Esophagus muscularis mucosa (tissue), 4 donors: ENCODE measurements at regions not wholly inside any gene's neighbourhood (a gene's known extent, or its start where the extent isn't known, plus 50 kb on each side); places are given as distances from the start of the nearest gene placed in this dataset.

Experiments used
- DNase-seq: peaks from one replicate; pipeline ENCODE4 v3.0.0-alpha.2; 2017; ENCODE audit errors: extremely low spot score
- H3K27ac ChIP-seq, 4 donors: fragments of 200-600 bp; sonication (generic); replicated peaks in 1 of 4; 1 replicate in 3 of 4; 2 replicates in 1 of 4; pipeline ENCODE4 v1.5.1; 2016 to 2019; ENCODE audit warnings: mild to moderate bottlenecking in 1 of 4
- H3K27me3 ChIP-seq, 4 donors: fragments of 200-600 bp; sonication (generic); one replicate each; pipeline versions ENCODE4 v1.5.1 to v1.6.0; 2016 to 2019
- H3K36me3 ChIP-seq, 4 donors: fragments of 200-600 bp; sonication (generic); one replicate each; pipeline ENCODE4 v1.5.1; 2016 to 2019
- H3K4me1 ChIP-seq, 4 donors: fragments of 200-600 bp; sonication (generic); one replicate each; pipeline ENCODE4 v1.5.1; 2016 to 2019
- H3K4me3 ChIP-seq, 4 donors: fragments of 200-600 bp; sonication (generic); 1 replicate in 2 of 4; 2 replicates in 2 of 4; pipeline ENCODE4 v1.5.1; 2016 to 2019; ENCODE audit warnings: mild to moderate bottlenecking in 4 of 4, moderate library complexity in 1 of 4
- H3K9me3 ChIP-seq, 4 donors: fragments of 200-600 bp; sonication (generic); 1 replicate in 3 of 4; 2 replicates in 1 of 4; pipeline ENCODE4 v1.5.1; 2016 to 2019
- CTCF ChIP-seq, 3 experiments: fragments of 200-600 bp in 2 of 3; fragments of 450-650 bp in 1 of 3; sonication (generic) in 2 of 3; IDR thresholded peaks; one replicate each; pipeline ENCODE4 v1.5.1; 2017 to 2019; ENCODE audit warnings: antibody characterized with exemption in 3 of 3, mild to moderate bottlenecking in 2 of 3, moderate library complexity in 1 of 3
- EP300 ChIP-seq: sonication (generic); formaldehyde crosslinking; IDR thresholded peaks from one replicate; pipeline ENCODE4 v1.6.1; 2017; ENCODE audit warnings: antibody characterized with exemption
- POLR2A ChIP-seq: fragments of 450-650 bp; IDR thresholded peaks from one replicate; pipeline ENCODE4 v1.6.1; 2017; ENCODE audit warnings: antibody characterized with exemption, moderate library complexity, mild to moderate bottlenecking, low read depth
- POLR2AphosphoS5 ChIP-seq, 2 donors: sonication (generic); formaldehyde crosslinking; IDR thresholded peaks; one replicate each; pipeline ENCODE4 v1.6.1; 2017; ENCODE audit warnings: antibody characterized with exemption in 2 of 2
- WGBS: methylation state at CpG from one replicate; pipeline ENCODE4 v1.1.5; 2018; 5-methylcytosine and 5-hydroxymethylcytosine counted together
- intact Hi-C: fragments of 100-400 bp; cut with DNase I; formaldehyde crosslinking; loops from one replicate; pipeline ENCODE4 v1.15.1; 2023

GRCh38 chr2:136424112-136424511, 306.2 kb upstream of the CXCR4 start:
- H3K4me1 ChIP-seq, result peaks cover 5 to 8% (median 7%) of the 10 kb centered on the region in 4 donors
- TF ChIP-seq CTCF (IDR thresholded peaks at IDR 0.05) (no peak), POLR2A (no peak), POLR2AphosphoS5 (IDR thresholded peaks at IDR 0.05) (no peak), EP300 (no peak)
- no peaks in the 10 kb centered on the region for H3K36me3 ChIP-seq
- intact Hi-C loops, result loop anchor here (5.0 kb wide), 1 partner anchor 1413 kb away; no protein-coding TSS in a partner anchor
- no peaks in the 10 kb centered on the region for H3K9me3 ChIP-seq
- H3K27ac ChIP-seq, result no peak overlapping the region
- H3K27me3 ChIP-seq, result peaks cover 0 to 20% (median 0%) of the 10 kb centered on the region in 4 donors
- H3K4me3 ChIP-seq, result no peak overlapping the region
- DNase-seq, result peak; percentile 29
- WGBS, result 59% methylated on average over 7 of the region's 7 CpGs

- Histone ChIP-seq H3K27ac (no peak overlapping the region), H3K9me3 (no peaks in the 10 kb centered on the region), H3K36me3 (no peaks in the 10 kb centered on the region), H3K4me3 (peak overlapping the region; percentile 45 to 55 (median 46)), H3K4me1 (peaks cover 6 to 8% (median 7%) of the 10 kb centered on the region in 4 donors), H3K27me3 (peaks cover 0 to 20% (median 0%) of the 10 kb centered on the region in 4 donors)
- WGBS, result 1% methylated on average over 10 of the region's 27 CpGs
- intact Hi-C loops, result loop anchor here (5.0 kb wide), 1 partner anchor 1414 kb away; no protein-coding TSS in a partner anchor
- peak; percentile 92 for DNase-seq
- TF ChIP-seq POLR2A (no peak), POLR2AphosphoS5 (IDR thresholded peaks at IDR 0.05) (no peak), CTCF (IDR thresholded peaks at IDR 0.05) (peak; percentile 73 to 91 (median 83))
Observed at GRCh38 chr2:136423516-136423996, 305.6 kb upstream of the CXCR4 start.

GRCh38 chr2:136422512-136422911, 304.6 kb upstream of the CXCR4 start:
- Histone ChIP-seq H3K27me3 (peaks cover 0 to 20% (median 0%) of the 10 kb centered on the region in 4 donors), H3K27ac (no peak overlapping the region), H3K9me3 (no peaks in the 10 kb centered on the region), H3K4me1 (peaks cover 6 to 8% (median 8%) of the 10 kb centered on the region in 4 donors), H3K4me3 (no peak overlapping the region), H3K36me3 (no peaks in the 10 kb centered on the region)
- whole genome bisulfite sequencing, result 78% methylated on average over 2 of the region's 2 CpGs
- intact Hi-C loops, result loop anchor here (5.0 kb wide), 1 partner anchor 1415 kb away; no protein-coding TSS in a partner anchor
- no peak for DNase-seq
- no peak for TF ChIP-seq POLR2AphosphoS5 (IDR thresholded peaks at IDR 0.05)
- no peak for TF ChIP-seq CTCF (IDR thresholded peaks at IDR 0.05)
- TF ChIP-seq POLR2A, result no peak
- no peak for TF ChIP-seq EP300

- Histone ChIP-seq H3K9me3 (no peaks in the 10 kb centered on the region), H3K4me3 (no peak overlapping the region), H3K27me3 (peaks cover 0 to 20% (median 0%) of the 10 kb centered on the region in 4 donors), H3K27ac (no peak overlapping the region), H3K36me3 (no peaks in the 10 kb centered on the region), H3K4me1 (peaks cover 6 to 8% (median 8%) of the 10 kb centered on the region in 4 donors)
- intact Hi-C loops, result loop anchor here (5.0 kb wide), 1 partner anchor 1417 kb away; no protein-coding TSS in a partner anchor
- DNase-seq, result peak; percentile 82
- TF ChIP-seq POLR2A, result no peak
- no peak for TF ChIP-seq EP300
- TF ChIP-seq POLR2AphosphoS5 (IDR thresholded peaks at IDR 0.05), result no peak
- 66% methylated on average over 6 of the region's 6 CpGs for WGBS
Observed at GRCh38 chr2:136420346-136420745, 302.4 kb upstream of the CXCR4 start.

- DNase-seq, result peak; percentile 78
- Histone ChIP-seq H3K36me3 (no peaks in the 10 kb centered on the region), H3K27ac (no peak overlapping the region), H3K27me3 (peaks cover 0 to 11% (median 0%) of the 10 kb centered on the region in 4 donors), H3K4me1 (no peaks in the 10 kb centered on the region), H3K4me3 (no peak overlapping the region), H3K9me3 (no peaks in the 10 kb centered on the region)
- intact Hi-C loops, result no loop called here
- 48% methylated on average over 1 of the region's 1 CpG for WGBS
- TF ChIP-seq POLR2AphosphoS5 (IDR thresholded peaks at IDR 0.05) (no peak), EP300 (no peak), CTCF (IDR thresholded peaks at IDR 0.05) (no peak), POLR2A (no peak)
Observed at GRCh38 chr2:136411946-136412345, 294.0 kb upstream of the CXCR4 start.
